KMS-11 (cell line): ENCODE measurements at regions not wholly inside any gene's neighbourhood (a gene's known extent, or its start where the extent isn't known, plus 50 kb on each side); places are given as distances from the start of the nearest gene placed in this dataset.

Experiments
- H2AFZ ChIP-seq: fragments of 200-600 bp; sonication (generic); 2 replicates; pipeline ENCODE4 v1.6.1; 2016; ENCODE audit warnings: antibody characterized with exemption, mixed run types, low read depth
- H3K27ac ChIP-seq: fragments of 200-600 bp; sonication (generic); 2 replicates; pipeline ENCODE4 v1.6.1; 2016; ENCODE audit warnings: mild to moderate bottlenecking, mixed run types
- H3K27me3 ChIP-seq: fragments of 200-600 bp; sonication (generic); 2 replicates; pipeline ENCODE4 v1.6.1; 2017; ENCODE audit warnings: mild to moderate bottlenecking, low read depth, mixed run types, moderate library complexity; ENCODE audit not compliant: insufficient read depth
- H3K36me3 ChIP-seq: fragments of 200-600 bp; sonication (generic); 2 replicates; pipeline ENCODE4 v1.6.1; 2017; ENCODE audit warnings: mild to moderate bottlenecking, mixed run types; ENCODE audit not compliant: insufficient read depth
- H3K4me1 ChIP-seq: fragments of 200-600 bp; sonication (generic); 2 replicates; pipeline ENCODE4 v1.6.1; 2016; ENCODE audit warnings: mild to moderate bottlenecking, low read depth, mixed run types; ENCODE audit not compliant: poor library complexity, severe bottlenecking
- H3K4me2 ChIP-seq: fragments of 200-600 bp; sonication (generic); 2 replicates; pipeline ENCODE4 v1.7.0; 2016; ENCODE audit warnings: mild to moderate bottlenecking, mixed run types
- H3K4me3 ChIP-seq: fragments of 200-600 bp; sonication (generic); IDR thresholded peaks from 2 replicates; pipeline ENCODE4 v1.6.1; 2017; ENCODE audit warnings: low read depth, low read length, mixed read lengths; ENCODE audit not compliant: insufficient read depth
- H3K79me2 ChIP-seq: fragments of 200-600 bp; sonication (generic); 2 replicates; pipeline ENCODE4 v1.6.1; 2016; ENCODE audit warnings: low read depth, mixed run types; ENCODE audit not compliant: insufficient read depth
- H3K9ac ChIP-seq: fragments of 200-600 bp; sonication (generic); 2 replicates; pipeline ENCODE4 v1.6.1; 2016; ENCODE audit warnings: mild to moderate bottlenecking, mixed run types
- H4K20me1 ChIP-seq: fragments of 200-600 bp; sonication (generic); 2 replicates; pipeline ENCODE4 v1.6.1; 2016; ENCODE audit warnings: mild to moderate bottlenecking, mixed run types; ENCODE audit not compliant: insufficient read depth
- CTCF ChIP-seq: fragments of 200-600 bp; sonication (generic); conservative IDR thresholded peaks from 2 replicates; pipeline ENCODE4 v1.6.1; 2017; ENCODE audit warnings: low read depth, mild to moderate bottlenecking, antibody characterized with exemption, low read length, moderate library complexity, mixed read lengths

GRCh38 chr17:15038656-15039055 is 226.5 kb downstream of the PMP22 start:
- Histone ChIP-seq H3K79me2 (no peaks in the 10 kb centered on the region), H3K4me2 (no peak overlapping the region), H3K27me3 (no peaks in the 10 kb centered on the region), H3K9ac (no peak overlapping the region), H3K36me3 (no peaks in the 10 kb centered on the region), H3K4me3 (no peak overlapping the region), H3K4me1 (no peaks in the 10 kb centered on the region), H3K27ac (no peak overlapping the region), H4K20me1 (no peaks in the 10 kb centered on the region), H2AFZ (no peak overlapping the region)
- no peak for TF ChIP-seq CTCF

GRCh38 chr17:15036238-15036637 is 228.9 kb downstream of the PMP22 start:
- H3K79me2 ChIP-seq, result no peaks in the 10 kb centered on the region
- TF ChIP-seq CTCF, result no peak
- no peaks in the 10 kb centered on the region for H3K4me1 ChIP-seq
- no peak overlapping the region for H3K4me3 ChIP-seq
- no peak overlapping the region for H3K27ac ChIP-seq
- no peak overlapping the region for H2AFZ ChIP-seq
- no peak overlapping the region for H3K4me2 ChIP-seq
- no peaks in the 10 kb centered on the region for H3K36me3 ChIP-seq
- H4K20me1 ChIP-seq, result no peaks in the 10 kb centered on the region
- H3K9ac ChIP-seq, result no peak overlapping the region
- no peaks in the 10 kb centered on the region for H3K27me3 ChIP-seq

GRCh38 chr17:15031975-15032374 is 233.2 kb downstream of the PMP22 start:
- no peaks in the 10 kb centered on the region for H4K20me1 ChIP-seq
- no peak for TF ChIP-seq CTCF
- no peak overlapping the region for H3K27ac ChIP-seq
- H3K27me3 ChIP-seq, result no peaks in the 10 kb centered on the region
- no peaks in the 10 kb centered on the region for H3K36me3 ChIP-seq
- no peak overlapping the region for H2AFZ ChIP-seq
- H3K79me2 ChIP-seq, result no peaks in the 10 kb centered on the region
- H3K4me2 ChIP-seq, result no peak overlapping the region
- no peaks in the 10 kb centered on the region for H3K4me1 ChIP-seq
- H3K4me3 ChIP-seq, result no peak overlapping the region
- H3K9ac ChIP-seq, result no peak overlapping the region

GRCh38 chr17:15029469-15029868 is 235.7 kb downstream of the PMP22 start:
- H3K4me2 ChIP-seq, result no peak overlapping the region
- H3K36me3 ChIP-seq, result no peaks in the 10 kb centered on the region
- H3K27me3 ChIP-seq, result no peaks in the 10 kb centered on the region

More at GRCh38 chr17:15029469-15029868, 235.7 kb downstream of the PMP22 start:
- no peak overlapping the region for H2AFZ ChIP-seq
- no peak overlapping the region for H3K9ac ChIP-seq
- TF ChIP-seq CTCF, result no peak
- no peak overlapping the region for H3K4me3 ChIP-seq
- H4K20me1 ChIP-seq, result no peaks in the 10 kb centered on the region
- no peaks in the 10 kb centered on the region for H3K4me1 ChIP-seq
- H3K79me2 ChIP-seq, result no peaks in the 10 kb centered on the region
- H3K27ac ChIP-seq, result no peak overlapping the region
